Iris pigment epithelial cell (primary cell): ENCODE measurements at regions not wholly inside any gene's neighbourhood (a gene's known extent, or its start where the extent isn't known, plus 50 kb on each side); places are given as distances from the start of the nearest gene placed in this dataset.
A peak's percentile ranks its signal among the peaks of the same experiment; 100 is the strongest.
"Not testable (repeated sequence)": the region's sequence is repeated elsewhere in the genome, so short reads cannot be mapped to it uniquely, and the experiment has no call there.

Experiments used
- DNase-seq: peaks from one replicate; pipeline ENCODE4 v3.0.0-alpha.2; 2011; ENCODE audit warnings: low read depth

DNA sequence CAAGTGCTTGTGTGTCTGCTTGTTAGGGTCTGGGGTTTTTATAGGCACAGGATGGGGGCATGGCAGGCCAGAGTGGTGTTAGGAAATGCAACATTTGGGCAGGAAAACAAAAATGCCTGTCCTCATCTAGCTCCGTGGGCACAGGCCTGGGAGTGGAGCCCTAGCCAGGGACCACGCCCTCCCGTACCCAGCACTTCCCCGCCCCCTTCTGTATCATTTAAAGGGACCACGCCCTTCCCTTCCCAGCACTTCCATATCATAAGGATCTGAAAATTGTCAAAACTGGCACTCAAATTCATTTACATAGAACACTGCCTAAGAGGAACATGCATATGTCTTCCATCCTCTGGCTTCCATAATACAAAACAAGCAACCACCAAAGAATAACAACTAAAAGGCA is 185.8 kb downstream of the B3GLCT start:
- no peak for DNase-seq

DNA sequence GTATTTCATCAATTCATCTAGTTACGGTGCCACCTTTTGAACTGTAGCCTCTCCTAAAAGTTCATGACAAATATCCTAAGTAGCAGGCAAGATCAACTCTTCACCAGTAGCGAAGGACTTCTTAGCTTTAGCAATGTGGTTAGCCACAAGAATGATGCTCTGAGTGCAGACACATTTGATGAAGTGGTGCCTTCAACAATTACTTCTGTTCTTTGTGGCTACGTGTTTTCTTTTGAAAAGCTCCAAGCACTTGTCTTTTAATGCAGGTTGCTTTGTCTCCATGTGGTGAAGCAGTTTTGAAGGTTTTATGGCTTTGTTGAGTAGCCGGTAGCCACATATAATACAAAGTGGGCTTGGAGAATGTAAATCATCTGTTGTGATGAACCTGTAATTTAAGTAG is 194.7 kb downstream of the B3GLCT start:
- DNase-seq, result no peak

DNA sequence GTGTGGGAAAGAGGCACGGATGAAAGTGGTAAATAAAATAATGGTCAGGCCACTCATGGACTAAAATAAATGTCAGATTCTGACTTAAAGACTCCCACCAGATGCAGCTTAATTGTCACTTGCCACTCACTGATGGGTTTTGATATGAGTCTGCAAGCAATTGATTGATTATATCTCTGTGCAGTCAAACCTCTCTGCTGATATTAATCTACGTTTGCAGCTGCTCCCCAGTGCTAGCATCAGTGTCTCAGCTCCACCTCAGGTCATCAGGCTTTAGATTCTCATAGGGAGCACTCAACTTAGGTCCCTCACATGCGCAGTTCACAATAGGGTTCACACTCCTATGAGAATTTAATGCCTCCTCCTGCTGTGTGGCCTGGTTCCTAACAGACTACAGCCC is 195.3 kb downstream of the B3GLCT start:
- DNase-seq, result no peak

DNA sequence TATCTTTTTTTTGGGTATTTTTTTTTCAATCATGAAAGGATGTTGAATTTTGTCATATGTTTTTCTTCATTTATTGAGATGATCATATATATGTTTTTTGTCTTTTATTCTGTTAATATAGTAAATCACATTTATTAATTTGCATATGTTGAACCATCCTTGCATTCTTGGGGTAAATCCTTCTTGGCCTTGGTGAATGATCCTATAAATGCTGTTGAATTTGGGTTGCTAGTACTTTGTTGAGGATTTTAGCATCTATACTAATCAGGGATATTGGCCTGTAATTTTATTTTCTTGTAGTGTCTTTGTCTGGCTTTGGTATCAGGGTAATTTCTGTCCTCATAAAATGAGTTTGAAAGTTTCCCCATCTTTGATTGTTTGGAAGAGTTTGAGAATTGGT is 199.9 kb downstream of the B3GLCT start:
- no peak for DNase-seq

DNA sequence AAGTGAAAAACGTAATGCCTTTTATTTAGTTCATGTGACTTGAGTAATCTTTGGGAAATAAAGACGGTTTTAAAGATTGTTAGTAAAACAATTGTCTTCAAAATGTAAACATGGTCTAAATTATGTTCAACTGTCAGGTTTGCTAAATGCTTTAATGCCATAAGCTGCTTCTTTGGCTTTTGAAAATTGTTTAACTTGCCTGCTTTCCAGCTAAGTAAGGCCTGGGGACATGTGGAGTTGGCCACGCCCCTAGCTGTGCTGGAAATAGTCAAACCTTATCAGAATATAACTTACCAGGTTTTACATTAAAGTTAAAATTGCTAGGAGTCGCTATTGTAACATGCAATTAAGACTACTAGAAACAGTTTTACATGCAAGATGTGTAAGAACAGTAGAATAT is 203.9 kb downstream of the B3GLCT start:
- DNase-seq, result not testable (repeated sequence)

DNA sequence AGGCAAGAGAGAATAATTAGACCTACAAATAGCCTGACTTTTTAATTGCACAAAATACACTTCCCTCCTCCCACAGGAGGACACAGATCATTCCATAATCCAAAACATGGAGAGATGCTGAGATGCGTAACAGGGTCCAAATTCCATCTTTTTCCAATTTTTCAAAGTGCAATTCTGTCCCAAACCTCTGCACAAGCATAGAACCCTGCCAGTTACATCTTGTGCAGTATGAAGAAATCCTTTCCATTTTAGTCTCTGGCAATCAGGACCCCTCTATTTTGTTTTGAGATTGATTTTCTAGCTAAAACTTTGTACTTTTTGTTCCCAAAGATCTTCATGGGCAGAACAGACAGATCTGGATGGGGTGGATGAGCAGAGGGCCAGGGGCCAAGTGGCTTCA is 209.2 kb downstream of the B3GLCT start:
- no peak for DNase-seq

DNA sequence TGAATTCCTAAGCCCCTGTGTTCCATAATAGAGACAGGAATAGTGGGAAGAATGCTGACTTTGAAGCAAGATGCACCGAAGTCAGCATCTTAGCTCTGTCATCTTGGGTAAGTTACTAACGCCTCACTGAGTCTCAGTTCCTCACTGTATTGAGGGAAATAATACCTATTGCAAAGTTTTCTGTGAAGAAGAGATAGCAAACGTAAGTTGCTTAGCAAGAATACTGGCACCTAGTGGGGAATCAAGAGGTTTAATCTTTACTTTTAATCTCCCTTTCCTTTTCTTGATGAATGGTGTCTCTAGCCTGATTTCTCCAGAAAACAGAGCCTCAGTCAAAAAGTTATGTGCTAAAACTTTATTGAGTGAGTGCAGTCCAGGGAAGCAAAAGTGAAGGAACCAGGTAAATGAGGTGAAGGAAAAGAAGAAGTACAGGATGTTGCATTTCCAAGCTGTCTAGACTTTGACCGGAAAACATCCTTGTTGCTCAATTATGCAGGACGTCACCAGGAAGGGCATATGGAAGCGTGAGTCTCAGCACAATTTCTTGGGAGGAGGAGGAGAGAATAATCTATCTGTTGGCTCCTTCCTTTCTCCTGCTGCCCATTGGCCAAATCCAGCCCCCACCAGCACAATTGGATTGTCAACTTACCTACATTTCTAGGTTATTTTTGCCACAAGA is 210.0 kb downstream of the B3GLCT start:
- peak; percentile 5 for DNase-seq

DNA sequence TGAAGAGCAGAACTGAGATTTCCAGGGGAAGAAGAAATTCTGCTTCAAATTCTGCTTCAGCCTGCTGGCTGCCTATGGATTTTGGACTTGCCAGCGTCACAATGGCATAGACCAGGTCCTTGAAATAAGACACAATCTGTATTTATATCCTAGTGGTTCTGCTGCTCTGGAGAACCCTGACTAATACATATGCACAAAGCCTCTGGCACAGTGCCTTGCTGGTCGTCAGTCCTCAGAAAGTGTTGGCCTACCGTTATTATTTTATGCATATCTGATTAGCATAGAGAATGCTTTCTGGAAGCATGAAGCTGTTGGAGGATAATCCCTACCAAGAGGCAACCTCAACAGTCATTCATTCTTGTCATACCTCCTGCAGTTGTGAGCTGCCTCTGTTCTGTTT is 213.7 kb downstream of the B3GLCT start:
- DNase-seq, result no peak

DNA sequence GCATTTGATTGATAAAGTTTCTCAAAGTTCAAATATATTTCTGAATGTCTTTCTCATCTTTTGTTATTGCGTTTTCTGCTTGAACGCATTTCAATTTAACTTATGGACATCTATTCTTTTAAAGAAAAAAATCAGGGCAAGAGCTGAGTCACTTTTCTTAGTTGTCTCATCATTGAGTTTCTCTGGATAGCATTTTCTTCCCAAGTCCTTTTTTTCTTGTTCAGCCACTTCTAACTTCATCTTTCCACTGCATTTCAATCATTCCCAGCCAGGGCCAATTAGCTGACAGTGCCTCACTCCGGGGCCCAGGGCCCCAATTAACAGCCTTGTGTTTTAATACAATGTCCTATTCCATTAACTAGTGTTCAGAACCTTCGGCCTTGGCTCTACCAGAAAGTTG is 216.3 kb downstream of the B3GLCT start:
- DNase-seq, result no peak

DNA sequence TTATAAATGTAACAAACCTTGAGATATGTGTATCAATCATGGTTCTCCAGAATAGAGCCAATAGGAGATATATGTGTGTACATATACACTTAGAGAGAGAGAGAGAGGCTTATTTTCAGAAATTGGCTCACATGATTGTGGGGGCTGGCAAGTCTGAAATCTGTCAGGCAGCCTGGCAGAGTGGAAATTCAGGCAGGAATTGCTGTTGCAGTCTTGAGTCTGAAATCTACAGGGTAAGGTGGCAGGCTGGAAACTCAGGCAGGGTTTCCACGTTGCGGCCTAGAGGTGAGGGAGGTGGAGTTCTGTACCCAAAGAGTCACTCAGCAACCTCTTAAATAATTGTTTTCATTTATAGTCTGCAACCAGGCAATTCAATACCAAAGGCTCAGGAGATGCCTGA is 218.4 kb downstream of the B3GLCT start:
- no peak for DNase-seq

DNA sequence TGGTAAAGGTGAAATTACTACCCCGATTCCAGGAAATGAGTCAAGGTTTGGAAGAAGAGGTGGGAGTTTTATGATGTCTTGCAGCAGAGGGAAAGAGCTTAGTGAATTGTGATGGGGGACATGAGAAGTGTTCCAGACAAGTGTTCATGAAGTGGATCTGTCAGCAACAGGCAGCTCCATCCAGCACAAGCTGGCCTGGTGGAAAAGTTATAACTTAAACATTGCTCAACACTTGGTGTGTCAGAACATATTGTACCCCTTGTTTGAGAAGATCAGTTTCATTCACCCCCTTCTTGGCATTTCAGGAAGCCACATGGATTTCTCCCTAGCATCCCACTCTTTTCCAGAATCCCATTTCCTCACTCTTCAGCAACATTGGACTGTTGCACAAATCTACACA is 222.0 kb downstream of the B3GLCT start:
- no peak for DNase-seq

DNA sequence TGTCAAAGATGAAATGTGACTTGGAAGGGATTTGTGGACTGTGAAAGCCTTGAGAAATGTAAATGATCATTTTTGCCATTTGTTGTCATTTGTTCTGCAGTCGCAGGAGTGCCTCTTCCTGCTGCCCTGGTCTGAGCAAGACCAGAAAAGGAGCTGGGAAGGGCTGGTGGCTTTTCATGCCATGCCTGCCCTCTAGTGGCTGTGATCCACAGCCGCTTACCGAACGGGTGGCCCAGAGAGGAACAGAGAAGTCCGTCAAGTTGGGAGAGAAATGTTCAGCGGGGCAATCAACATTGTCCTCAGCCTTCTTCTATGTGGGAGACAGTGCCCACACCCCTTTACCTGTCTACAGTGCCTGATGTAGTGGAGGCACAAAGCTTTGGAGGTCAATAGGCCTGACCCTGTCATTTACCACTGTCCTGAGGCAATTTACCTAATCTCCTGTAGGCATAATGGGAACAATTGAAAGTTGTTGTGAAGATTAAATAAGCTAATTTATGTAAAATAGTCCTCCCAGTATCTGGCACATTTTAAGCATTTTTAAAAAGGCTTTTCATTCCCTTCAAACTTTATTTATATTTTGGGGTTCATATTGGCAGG is 224.5 kb downstream of the B3GLCT start:
- peak; percentile 75 for DNase-seq

DNA sequence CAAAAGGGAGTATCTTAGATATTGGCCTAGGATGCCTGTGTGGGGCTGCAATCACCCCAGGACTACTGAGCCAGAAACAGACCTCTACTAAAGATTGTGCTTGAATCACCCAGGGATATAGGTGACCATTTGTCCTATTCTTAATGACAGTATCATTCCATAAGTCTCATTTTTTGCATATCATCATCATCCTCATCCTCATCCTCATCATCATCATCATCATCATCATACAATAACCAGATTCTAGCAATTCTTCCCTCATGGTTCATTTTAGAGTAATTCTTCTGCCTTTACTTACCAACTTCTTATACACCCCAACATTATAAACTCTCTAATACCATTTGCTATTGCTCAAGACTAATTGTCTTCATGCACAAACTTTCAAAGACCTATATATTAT is 226.6 kb downstream of the B3GLCT start:
- DNase-seq, result no peak

DNA sequence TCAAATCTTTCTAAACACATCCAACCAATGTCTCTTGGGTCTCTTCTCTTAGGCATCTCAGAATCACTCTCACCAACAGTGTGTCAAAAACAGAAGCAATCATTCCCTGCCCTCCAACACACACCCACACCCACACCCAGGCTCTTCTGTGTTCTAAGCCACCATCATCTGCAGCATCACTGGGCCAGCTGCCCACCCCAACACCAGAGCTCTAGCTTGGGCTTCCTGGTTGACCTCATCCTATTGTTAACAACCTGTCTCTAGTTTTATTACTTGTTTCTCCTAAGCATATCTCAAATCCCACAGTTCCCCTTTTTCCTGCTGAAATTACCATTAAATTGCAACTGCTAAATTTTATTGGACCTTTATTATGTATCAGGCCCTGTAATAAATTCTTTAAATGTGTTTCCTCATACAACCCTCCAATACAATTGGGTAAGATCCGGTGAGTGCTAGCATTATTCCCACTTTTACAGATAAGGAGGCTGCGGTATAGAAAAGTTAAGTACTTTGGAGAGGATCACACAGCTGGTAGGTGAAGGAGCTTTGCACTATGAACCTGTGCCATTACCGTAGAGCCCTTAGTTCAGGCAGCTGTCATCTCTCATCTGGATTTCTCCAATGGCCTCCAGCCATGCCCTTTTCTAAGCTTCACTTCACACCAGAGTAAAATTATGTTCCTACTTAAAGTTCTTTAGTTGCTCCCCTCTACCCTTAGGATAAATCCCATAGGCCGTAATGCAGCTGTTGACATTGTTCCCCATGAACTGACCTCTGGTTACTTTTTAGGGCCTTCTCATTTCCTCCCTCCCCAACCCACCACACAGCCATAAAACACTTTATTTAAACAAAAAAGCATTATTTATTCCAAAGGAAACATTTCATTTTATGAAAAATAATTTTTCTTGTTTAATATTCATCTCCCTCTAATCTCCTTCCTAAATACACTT is 227.7 kb downstream of the B3GLCT start:
- no peak for DNase-seq

DNA sequence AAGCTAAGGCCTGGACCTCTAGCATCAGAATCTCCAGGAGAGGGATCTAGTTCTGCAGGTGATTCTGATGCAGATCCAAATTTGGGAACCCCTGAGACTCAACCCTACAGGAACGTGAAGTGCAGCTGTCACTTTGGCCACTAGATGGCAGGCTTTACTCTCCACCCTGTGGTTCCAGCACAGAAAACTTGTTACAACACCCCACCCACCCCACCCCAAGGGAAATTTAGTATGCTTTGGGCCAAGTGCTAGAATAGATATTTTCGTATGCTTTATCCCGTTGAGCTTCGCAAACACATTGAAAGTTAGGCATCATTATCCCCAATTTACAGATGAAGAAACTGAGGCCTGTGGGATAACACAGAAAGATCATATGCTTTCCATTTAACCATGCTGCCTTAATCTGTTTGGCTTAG is 232.0 kb downstream of the B3GLCT start:
- peak; percentile 25 for DNase-seq

DNA sequence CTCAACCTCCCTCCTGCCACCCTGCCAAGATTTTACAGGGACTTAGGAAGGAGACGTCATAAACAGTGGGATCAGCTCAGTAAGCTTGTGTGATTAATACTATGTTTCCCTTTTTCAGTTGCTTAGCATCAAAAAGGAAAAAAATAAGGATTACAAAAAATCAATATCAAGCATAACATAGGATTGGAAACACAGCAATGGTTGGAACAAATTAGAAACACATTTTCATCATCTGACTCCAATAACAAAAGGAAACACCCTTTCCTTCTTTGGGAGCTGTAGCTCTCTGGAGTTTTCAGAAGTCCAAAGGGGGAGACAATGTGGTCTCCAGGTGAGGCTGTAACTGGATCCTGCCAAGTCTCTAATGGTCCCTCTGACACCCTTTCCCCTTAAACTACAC is 233.4 kb downstream of the B3GLCT start:
- DNase-seq, result no peak

DNA sequence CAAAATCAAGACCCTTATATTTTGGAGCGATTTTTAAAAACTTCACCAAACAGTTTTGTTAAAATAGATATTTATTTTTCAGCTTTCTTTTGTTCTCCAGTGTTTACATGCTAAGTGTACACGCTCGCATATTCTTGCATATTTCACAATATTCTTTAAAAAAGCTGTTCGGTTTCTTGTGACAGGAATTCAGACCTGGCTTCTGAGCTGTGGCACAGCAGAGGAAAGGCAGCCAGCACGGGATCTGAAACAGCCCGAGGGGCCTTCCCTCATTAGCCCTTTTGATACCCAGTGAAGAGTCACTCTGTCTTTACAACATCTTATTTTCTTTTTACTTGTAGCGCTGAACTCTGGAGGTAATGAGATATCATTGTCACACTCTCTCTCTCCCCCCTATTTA is 234.0 kb downstream of the B3GLCT start:
- no peak for DNase-seq

DNA sequence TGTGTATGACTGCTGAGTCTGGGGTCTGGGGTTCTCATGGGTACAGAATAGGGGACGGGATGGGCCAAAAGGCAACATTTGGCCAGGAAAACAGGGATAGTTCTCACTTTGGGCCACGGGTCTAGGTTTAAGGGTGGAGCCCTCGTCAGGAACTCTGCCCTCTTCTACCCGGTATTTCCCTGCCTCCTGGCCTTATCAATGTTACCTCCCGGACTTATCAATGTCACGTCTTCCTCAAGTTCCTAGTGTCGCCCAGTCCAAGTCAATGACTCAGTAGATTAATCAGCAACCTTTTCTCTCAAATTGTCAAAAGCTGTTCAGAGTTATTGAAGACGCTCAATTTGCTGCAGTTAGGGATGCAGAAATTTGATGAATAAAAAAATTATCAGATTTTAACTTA is 234.8 kb downstream of the B3GLCT start:
- DNase-seq, result no peak

DNA sequence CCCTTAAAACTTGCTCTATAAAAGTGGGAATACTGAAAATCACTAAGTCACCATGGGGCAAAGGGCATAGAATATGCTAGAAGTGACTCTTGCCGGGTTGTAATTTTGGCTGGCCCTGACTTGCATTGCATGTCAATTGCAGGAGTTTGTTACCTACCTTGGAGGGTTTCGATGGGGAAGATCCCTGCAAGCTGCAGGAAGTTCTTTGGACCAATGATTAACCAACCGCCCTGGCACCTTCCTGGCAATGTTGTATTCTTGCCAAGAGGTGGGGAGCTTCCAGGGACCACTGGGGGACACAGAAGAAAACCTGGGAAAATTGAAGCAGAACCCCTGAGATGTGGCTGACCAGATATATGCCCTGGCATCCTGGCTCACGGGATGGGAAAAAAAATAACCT is 235.8 kb downstream of the B3GLCT start:
- no peak for DNase-seq

DNA sequence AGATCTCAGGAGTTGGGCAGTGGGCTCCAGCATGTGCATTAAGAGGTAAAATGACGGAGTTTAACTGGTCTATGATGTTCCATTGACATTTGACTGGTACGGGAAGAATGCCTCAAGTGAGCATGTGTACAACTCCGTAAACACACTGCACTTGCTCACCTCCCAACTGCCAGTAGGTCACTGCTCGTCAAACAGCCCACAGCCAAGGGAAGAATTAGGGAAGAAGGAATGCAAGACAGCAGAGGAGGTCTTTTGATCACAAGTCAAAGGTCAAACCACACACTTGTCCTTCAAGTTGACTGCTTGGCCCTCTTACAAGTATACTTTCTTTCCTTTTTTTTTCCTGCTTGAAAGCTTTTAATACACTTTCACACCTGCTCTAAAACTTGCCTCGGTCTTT is 236.7 kb downstream of the B3GLCT start:
- DNase-seq, result no peak

DNA sequence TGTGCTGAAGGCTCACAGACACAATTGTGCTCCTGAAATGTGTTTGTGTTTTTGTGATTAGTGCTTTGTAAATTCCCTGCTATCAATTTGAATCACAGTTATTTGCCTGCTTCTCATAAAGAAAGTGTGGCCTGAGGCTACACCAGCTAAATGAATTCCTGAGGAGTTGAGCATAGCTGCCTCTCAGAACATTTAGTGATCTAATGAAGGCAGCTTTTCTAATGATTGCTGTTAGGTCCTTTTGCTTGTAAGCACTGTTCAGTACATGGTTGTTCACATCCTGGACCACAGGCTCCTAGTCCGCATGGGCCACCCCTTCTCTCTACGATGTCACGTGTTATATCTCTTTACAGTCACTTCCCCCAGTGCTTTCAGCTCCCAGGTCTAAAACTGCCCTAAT is 238.2 kb downstream of the B3GLCT start:
- no peak for DNase-seq

DNA sequence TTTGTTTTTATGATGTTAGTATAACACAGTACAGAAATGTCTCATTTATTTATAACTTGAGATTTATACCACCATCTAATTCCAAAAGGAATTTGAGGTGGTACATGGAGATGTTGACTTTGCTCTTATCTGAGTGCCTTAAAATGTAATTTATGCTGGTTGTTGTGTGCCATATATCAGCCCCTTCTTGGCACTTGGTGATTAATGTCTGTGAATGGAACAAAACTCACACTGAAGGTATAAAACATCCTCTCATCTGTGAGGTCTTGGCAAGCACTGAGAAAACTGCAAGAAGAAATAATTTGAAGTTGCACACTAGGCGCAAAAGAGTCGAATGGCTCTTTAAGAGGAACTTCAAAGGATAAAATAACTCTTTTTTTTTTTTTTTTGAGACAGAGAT is 240.4 kb downstream of the B3GLCT start:
- DNase-seq, result no peak
